ENCODE measurements at regions not wholly inside any gene's neighbourhood (a gene's known extent, or its start where the extent isn't known, plus 50 kb on each side); places are given as distances from the start of the nearest gene placed in this dataset.

- TF ChIP-seq CTCF (IDR thresholded peaks at IDR 0.05; ENCODE audit: insufficient read depth, low read length), result no peak
- no peak for TF ChIP-seq GABPA (IDR thresholded peaks at IDR 0.05; ENCODE audit: low read depth)
- TF ChIP-seq POLR2AphosphoS5 (IDR thresholded peaks at IDR 0.05; ENCODE audit: low read depth), result no peak
Measured at GRCh38 chr2:121884511-121884921, 129.1 kb downstream of the TSN start.

All from HL-60 (cell line).